ENCODE measurements at regions not wholly inside any gene's neighbourhood (a gene's known extent, or its start where the extent isn't known, plus 50 kb on each side); places are given as distances from the start of the nearest gene placed in this dataset.

DNA sequence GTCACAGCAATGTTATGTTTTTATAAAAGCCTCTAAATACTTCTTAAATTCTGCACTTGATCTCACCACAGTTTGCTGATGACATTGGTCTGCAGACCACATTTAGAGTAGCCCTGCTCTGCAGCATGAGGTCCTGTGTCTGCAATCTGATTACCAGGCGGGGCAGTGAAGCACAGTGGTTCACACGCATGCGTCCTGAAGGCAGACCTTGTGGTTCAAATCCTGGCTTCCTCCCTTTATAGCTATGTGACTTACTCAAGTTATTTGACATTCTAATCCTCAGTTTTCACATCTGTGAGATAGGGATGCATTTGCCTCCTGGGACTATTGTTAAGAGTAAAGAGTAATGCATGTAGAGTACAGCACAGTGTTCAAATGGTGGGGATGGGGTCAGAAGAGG lies 50.3 kb downstream of the BMAL2 start:
- Histone ChIP-seq H3K4me3 (ENCODE audit: low read length) (no peak overlapping the region), H3K36me3 (ENCODE audit: control insufficient read depth, insufficient read depth, low read length) (no peaks in the 10 kb centered on the region), H3K27me3 (ENCODE audit: control insufficient read depth, insufficient read depth, low read length) (no peaks in the 10 kb centered on the region), H3K4me1 (ENCODE audit: control insufficient read depth, insufficient read depth, low read length) (no peaks in the 10 kb centered on the region), H3K9me3 (ENCODE audit: control insufficient read depth, insufficient read depth, low read length) (no peaks in the 10 kb centered on the region; the same call in 1 of the 2 replicates), H3K27ac (ENCODE audit: low read length) (no peak overlapping the region)
- DNase-seq (ENCODE audit: low read depth, low spot score): no peak
- no CpG with 5 or more reads among the region's 3 CpGs for WGBS (ENCODE audit: insufficient coverage, insufficient read length)

DNA sequence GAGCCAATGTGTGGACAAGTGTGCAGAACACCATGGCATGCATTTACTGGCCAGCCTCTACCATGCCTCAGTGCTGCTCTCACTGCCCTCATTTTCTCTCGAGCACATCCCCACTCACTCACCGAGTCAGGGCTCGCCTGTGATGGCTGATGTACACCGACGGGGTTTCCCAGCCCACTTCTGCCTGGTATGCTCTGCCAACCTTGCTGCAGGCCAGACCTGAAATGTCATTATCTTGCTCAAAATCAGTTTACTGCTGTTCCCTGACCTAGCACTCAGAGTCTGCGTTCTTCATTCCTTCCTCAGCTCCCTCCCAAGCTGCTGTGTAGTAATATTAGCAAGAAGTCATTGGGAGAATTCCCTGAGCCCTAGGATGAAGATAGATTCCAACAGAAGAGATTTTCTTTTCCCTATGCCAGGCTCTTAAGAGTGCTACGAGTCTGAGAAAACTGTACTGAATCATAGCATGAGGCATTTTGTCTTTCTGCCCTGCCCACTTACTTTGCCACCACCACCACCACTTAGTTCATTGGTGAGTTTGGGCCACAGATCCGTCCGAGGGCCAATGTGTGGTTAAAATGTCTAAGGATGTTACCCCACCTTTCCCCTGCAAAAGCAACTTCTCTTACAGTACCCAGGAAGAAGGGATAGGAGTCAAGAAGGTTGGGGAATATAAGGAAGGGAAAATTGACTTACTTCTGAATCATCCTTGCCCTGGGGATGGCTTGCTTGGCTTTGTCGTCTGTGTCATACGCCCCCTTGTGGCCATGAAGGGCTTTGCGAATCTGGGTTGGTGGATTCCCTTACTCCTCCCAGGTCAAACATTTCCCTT lies 51.0 kb downstream of the BMAL2 start:
- no peaks in the 10 kb centered on the region; the same call in 1 of the 2 replicates for H3K9me3 ChIP-seq (ENCODE audit: control insufficient read depth, insufficient read depth, low read length)
- H3K36me3 ChIP-seq (ENCODE audit: control insufficient read depth, insufficient read depth, low read length): no peaks in the 10 kb centered on the region
- no CpG with 5 or more reads among the region's 12 CpGs for WGBS (ENCODE audit: insufficient coverage, insufficient read length)
- no peak overlapping the region for H3K4me3 ChIP-seq (ENCODE audit: low read length)
- H3K27ac ChIP-seq (ENCODE audit: low read length): no peak overlapping the region
- no peaks in the 10 kb centered on the region for H3K27me3 ChIP-seq (ENCODE audit: control insufficient read depth, insufficient read depth, low read length)
- no peaks in the 10 kb centered on the region for H3K4me1 ChIP-seq (ENCODE audit: control insufficient read depth, insufficient read depth, low read length)
- DNase-seq (ENCODE audit: low read depth, low spot score): peak; percentile 70

DNA sequence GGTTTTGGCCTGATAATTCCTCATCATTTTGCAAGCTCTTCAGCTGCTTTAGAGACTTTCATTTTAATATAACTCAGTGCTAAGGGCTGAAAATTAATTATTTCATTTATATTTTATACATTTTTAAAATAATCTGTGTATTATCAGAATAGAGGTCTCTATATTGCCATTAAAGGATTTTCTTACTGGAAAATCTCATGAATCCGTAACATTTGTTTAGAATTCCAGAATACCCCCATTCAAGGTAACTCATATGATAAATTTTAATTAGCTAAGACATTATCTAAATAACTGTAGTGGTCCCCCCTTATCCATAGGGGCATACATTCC lies 51.6 kb downstream of the BMAL2 start:
- H3K4me3 ChIP-seq (ENCODE audit: low read length): no peak overlapping the region
- no peaks in the 10 kb centered on the region for H3K27me3 ChIP-seq (ENCODE audit: control insufficient read depth, insufficient read depth, low read length)
- no peak overlapping the region for H3K27ac ChIP-seq (ENCODE audit: low read length)
- H3K9me3 ChIP-seq (ENCODE audit: control insufficient read depth, insufficient read depth, low read length): no peaks in the 10 kb centered on the region; the same call in 1 of the 2 replicates
- no CpG with 5 or more reads among the region's 1 CpG for WGBS (ENCODE audit: insufficient coverage, insufficient read length)
- no peaks in the 10 kb centered on the region for H3K4me1 ChIP-seq (ENCODE audit: control insufficient read depth, insufficient read depth, low read length)
- no peaks in the 10 kb centered on the region for H3K36me3 ChIP-seq (ENCODE audit: control insufficient read depth, insufficient read depth, low read length)
- no peak for DNase-seq (ENCODE audit: low read depth, low spot score)

DNA sequence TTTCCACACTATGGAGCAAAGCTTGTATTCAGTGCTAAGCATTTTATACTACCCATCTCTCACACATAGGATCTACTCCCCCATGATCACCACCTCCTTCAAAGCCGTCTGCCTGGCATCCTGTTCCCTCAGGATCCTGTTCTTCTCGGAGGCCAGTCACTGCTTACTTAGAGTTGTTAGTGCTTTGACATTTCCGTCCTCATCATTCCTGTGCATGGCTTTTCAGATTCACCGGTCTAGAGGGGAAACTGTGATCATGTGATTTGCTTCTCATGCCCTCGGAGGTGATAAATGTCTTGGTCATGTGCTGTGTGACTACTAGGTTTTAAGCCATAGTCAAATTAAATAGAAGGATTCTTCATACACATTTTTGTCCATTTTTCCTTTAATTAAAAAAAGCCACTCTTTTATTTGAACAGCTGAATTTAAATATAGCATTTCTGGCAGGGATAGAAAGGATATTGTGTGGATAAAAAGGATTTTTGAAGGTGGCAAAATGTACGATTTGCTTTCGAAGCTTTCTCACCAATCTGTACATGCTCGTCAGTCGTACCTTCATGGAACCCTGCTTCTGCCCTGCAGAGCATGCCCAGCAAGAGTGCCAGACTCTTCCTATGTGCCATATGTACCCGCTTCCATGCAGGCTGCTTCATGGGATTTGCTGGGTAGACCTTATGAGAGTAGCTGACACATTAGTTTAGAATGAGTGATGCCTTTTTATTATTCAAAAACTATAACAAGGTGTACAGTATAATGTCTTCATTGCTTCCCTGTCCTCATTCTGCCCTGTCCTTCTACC lies 53.3 kb downstream of the BMAL2 start:
- no peak for DNase-seq (ENCODE audit: low read depth, low spot score)
- Histone ChIP-seq H3K4me1 (ENCODE audit: control insufficient read depth, insufficient read depth, low read length) (no peaks in the 10 kb centered on the region), H3K9me3 (ENCODE audit: control insufficient read depth, insufficient read depth, low read length) (no peaks in the 10 kb centered on the region; the same call in 1 of the 2 replicates), H3K4me3 (ENCODE audit: low read length) (no peak overlapping the region), H3K27ac (ENCODE audit: low read length) (no peak overlapping the region), H3K27me3 (ENCODE audit: control insufficient read depth, insufficient read depth, low read length) (no peaks in the 10 kb centered on the region), H3K36me3 (ENCODE audit: control insufficient read depth, insufficient read depth, low read length) (no peaks in the 10 kb centered on the region)
- 100% methylated on average over 1 of the region's 10 CpGs for WGBS (ENCODE audit: insufficient coverage, insufficient read length)

DNA sequence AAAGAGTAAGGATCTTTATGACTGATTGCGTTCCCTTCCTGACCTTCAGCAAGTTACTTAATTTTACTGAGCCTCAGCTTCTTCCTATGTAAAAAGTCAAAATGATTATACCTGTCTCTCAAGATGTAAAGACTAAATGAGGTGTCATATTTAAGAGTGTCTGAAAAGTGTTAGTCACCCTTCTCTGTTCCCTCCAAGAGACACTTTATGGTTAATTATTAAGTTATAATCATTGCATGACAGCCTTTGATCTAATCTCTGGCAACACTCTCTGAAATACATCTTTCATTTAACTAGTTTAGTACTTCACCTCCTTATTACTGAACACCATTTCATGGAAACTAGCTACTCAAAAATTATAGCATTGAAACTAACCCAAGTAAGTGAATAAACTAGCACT lies 54.8 kb downstream of the BMAL2 start:
- WGBS (ENCODE audit: insufficient coverage, insufficient read length): no CpG with 5 or more reads among the region's 1 CpG
- Histone ChIP-seq H3K27me3 (ENCODE audit: control insufficient read depth, insufficient read depth, low read length) (no peaks in the 10 kb centered on the region), H3K36me3 (ENCODE audit: control insufficient read depth, insufficient read depth, low read length) (no peaks in the 10 kb centered on the region)

DNA sequence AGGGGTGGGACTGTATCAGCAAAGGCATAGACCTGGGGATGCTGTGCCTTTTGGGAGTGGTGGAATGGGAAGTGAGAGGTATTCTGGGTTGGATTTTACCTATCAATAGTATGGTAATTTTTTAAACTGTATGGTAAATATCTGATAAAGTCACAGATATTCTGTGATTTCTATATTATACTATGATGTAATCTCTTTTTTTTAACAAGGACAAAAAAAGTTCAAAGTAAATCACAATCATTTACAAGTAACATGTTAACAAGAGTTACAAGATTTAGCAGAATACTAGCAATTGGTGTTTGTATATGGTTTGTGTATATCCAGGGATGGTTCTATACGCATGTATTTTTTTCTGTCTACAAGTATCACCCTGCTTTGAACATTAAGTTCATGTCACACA lies 56.0 kb downstream of the BMAL2 start:
- WGBS (ENCODE audit: insufficient coverage, insufficient read length): no CpG with 5 or more reads among the region's 1 CpG
- no peak for DNase-seq (ENCODE audit: low read depth, low spot score)
- H3K4me1 ChIP-seq (ENCODE audit: control insufficient read depth, insufficient read depth, low read length): no peaks in the 10 kb centered on the region
- H3K4me3 ChIP-seq (ENCODE audit: low read length): no peak overlapping the region
- no peaks in the 10 kb centered on the region; the same call in 1 of the 2 replicates for H3K9me3 ChIP-seq (ENCODE audit: control insufficient read depth, insufficient read depth, low read length)
- no peaks in the 10 kb centered on the region for H3K36me3 ChIP-seq (ENCODE audit: control insufficient read depth, insufficient read depth, low read length)
- no peaks in the 10 kb centered on the region for H3K27me3 ChIP-seq (ENCODE audit: control insufficient read depth, insufficient read depth, low read length)
- no peak overlapping the region for H3K27ac ChIP-seq (ENCODE audit: low read length)

More for the DNA sequence above, 54.8 kb downstream of the BMAL2 start:
- no peak overlapping the region for H3K4me3 ChIP-seq (ENCODE audit: low read length)
- DNase-seq (ENCODE audit: low read depth, low spot score): no peak
- no peaks in the 10 kb centered on the region; the same call in 1 of the 2 replicates for H3K9me3 ChIP-seq (ENCODE audit: control insufficient read depth, insufficient read depth, low read length)
- no peak overlapping the region for H3K27ac ChIP-seq (ENCODE audit: low read length)
- H3K4me1 ChIP-seq (ENCODE audit: control insufficient read depth, insufficient read depth, low read length): no peaks in the 10 kb centered on the region

DNA sequence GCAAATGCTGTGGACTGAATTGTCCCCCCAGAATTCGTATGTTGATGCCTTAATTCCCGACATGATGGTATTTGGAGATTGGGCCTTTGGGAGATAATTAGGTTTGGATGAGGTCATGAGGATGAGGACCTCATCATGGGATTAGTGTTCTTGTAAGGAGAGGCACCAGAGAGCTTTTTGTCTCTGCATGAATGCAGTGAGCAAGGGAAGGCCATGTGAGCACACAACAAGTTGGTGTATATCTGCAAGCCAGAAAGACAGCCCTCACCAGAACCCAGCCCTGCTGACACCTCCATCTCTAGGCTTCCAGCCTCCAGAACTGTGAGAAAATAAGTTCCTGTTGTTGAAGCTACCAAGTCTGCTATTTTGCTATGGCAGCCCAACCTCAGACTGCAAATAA lies 51.9 kb upstream of the SMCO2 start:
- Histone ChIP-seq H3K36me3 (ENCODE audit: control insufficient read depth, insufficient read depth, low read length) (no peaks in the 10 kb centered on the region), H3K27ac (ENCODE audit: low read length) (no peak overlapping the region), H3K4me1 (ENCODE audit: control insufficient read depth, insufficient read depth, low read length) (no peaks in the 10 kb centered on the region), H3K9me3 (ENCODE audit: control insufficient read depth, insufficient read depth, low read length) (no peaks in the 10 kb centered on the region), H3K4me3 (ENCODE audit: low read length) (no peak overlapping the region), H3K27me3 (ENCODE audit: control insufficient read depth, insufficient read depth, low read length) (no peaks in the 10 kb centered on the region)
- no CpG with 5 or more reads among the region's 2 CpGs for WGBS (ENCODE audit: insufficient coverage, insufficient read length)
- no peak for DNase-seq (ENCODE audit: low read depth, low spot score)

DNA sequence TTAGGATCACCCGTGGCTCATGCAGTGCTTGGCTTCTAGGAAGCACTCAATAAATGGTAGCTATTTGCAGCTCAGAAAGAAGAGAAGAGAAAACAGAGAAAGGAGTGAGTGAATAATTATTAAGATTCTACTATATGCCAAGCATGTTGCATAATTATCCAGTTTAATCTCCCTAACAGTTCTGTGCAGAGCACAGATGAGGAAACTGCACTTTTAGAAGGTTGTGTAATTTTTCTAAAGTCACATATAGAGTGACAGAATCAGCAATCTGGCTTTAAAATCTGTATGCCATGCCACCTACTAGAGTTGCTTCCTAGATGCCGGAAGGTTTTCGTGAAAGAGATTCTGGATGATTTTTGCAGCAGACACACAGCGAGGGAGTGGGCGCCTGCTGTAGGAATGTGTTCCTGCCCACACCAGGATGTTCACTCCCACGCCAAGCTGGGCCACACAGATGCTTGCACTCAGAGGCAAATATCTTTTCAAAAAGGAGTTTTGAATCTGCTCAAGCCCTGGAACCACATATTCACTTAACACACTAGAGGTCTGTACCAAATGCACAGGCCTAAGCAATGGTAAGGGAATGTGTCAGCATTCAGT lies 50.2 kb upstream of the SMCO2 start:
- H3K9me3 ChIP-seq (ENCODE audit: control insufficient read depth, insufficient read depth, low read length): no peaks in the 10 kb centered on the region
- no CpG with 5 or more reads among the region's 6 CpGs for WGBS (ENCODE audit: insufficient coverage, insufficient read length)
- DNase-seq (ENCODE audit: low read depth, low spot score): no peak
- H3K27me3 ChIP-seq (ENCODE audit: control insufficient read depth, insufficient read depth, low read length): no peaks in the 10 kb centered on the region
- H3K4me3 ChIP-seq (ENCODE audit: low read length): no peak overlapping the region
- no peak overlapping the region for H3K27ac ChIP-seq (ENCODE audit: low read length)
- no peaks in the 10 kb centered on the region for H3K36me3 ChIP-seq (ENCODE audit: control insufficient read depth, insufficient read depth, low read length)
- no peaks in the 10 kb centered on the region for H3K4me1 ChIP-seq (ENCODE audit: control insufficient read depth, insufficient read depth, low read length)
